GM19238 (cell line): ENCODE measurements at regions not wholly inside any gene's neighbourhood (a gene's known extent, or its start where the extent isn't known, plus 50 kb on each side); places are given as distances from the start of the nearest gene placed in this dataset.

Source experiments
- DNase-seq: peaks from one replicate; pipeline ENCODE4 v3.0.0; 2011; ENCODE audit warnings: low spot score; ENCODE audit not compliant: insufficient read length

- no peak for DNase-seq
Measured at GRCh38 chr2:14557111-14557510, 75.4 kb upstream of the LRATD1 start.

GRCh38 chr2:14557916-14558315 lies 74.6 kb upstream of the LRATD1 start:
- DNase-seq, result no peak

- no peak for DNase-seq
Measured at GRCh38 chr2:14558335-14558919, 74.1 kb upstream of the LRATD1 start.

- DNase-seq, result no peak
Measured at GRCh38 chr2:14560716-14561115, 71.8 kb upstream of the LRATD1 start.

- DNase-seq, result no peak
Measured at GRCh38 chr2:14563324-14563723, 69.2 kb upstream of the LRATD1 start.

GRCh38 chr2:14565666-14566065 lies 66.9 kb upstream of the LRATD1 start:
- no peak for DNase-seq

GRCh38 chr2:14567561-14567960 lies 65.0 kb upstream of the LRATD1 start:
- no peak for DNase-seq

- no peak for DNase-seq
Measured at GRCh38 chr2:14569294-14569693, 63.2 kb upstream of the LRATD1 start.

GRCh38 chr2:14572633-14573032 lies 59.9 kb upstream of the LRATD1 start:
- no peak for DNase-seq

GRCh38 chr2:14577843-14578242 lies 54.7 kb upstream of the LRATD1 start:
- DNase-seq, result no peak
